Uterus (tissue), 2 donors: ENCODE measurements at regions not wholly inside any gene's neighbourhood (a gene's known extent, or its start where the extent isn't known, plus 50 kb on each side); places are given as distances from the start of the nearest gene placed in this dataset.

Experiments
- CTCF ChIP-seq, 4 experiments: fragments of 200-600 bp in 2 of 4; fragments of 450-650 bp in 2 of 4; sonication (generic) in 2 of 4; IDR thresholded peaks; one replicate each; pipeline ENCODE4 v1.5.1; 2016 to 2019; ENCODE audit warnings: antibody characterized with exemption in 4 of 4, mild to moderate bottlenecking in 2 of 4, moderate library complexity in 1 of 4
- POLR2A ChIP-seq, 2 donors: fragments of 450-650 bp; IDR thresholded peaks; one replicate each; pipeline ENCODE4 v1.6.1; 2016; ENCODE audit warnings: antibody characterized with exemption in 2 of 2, mild to moderate bottlenecking in 1 of 2, moderate library complexity in 1 of 2

GRCh38 chr4:38385093-38386004 lies 278.6 kb upstream of the KLF3 start:
- TF ChIP-seq POLR2A (IDR thresholded peaks at IDR 0.05), result no peak
- TF ChIP-seq CTCF (IDR thresholded peaks at IDR 0.05), result no peak
